Heart left ventricle (tissue), 16 donors: ENCODE measurements at regions not wholly inside any gene's neighbourhood (a gene's known extent, or its start where the extent isn't known, plus 50 kb on each side); places are given as distances from the start of the nearest gene placed in this dataset.

Experiments
- ATAC-seq, 4 donors: fragments of 200-7000 bp; cut with Tn5 transposase; one replicate each; pipeline ENCODE4 v1.9.1; 2020 to 2022; ENCODE audit warnings: moderate library complexity in 4 of 4, mild to moderate bottlenecking in 3 of 4, moderate number of reproducible peaks in 1 of 4
- DNase-seq, 5 donors: peaks; one replicate each; pipeline ENCODE4 v3.0.0-alpha.2; 2020
- H3K27ac ChIP-seq, 12 donors: fragments of 200-600 bp; sonication (generic) in 4 of 12; one replicate each; pipeline versions ENCODE4 v1.5.0 to v1.8.0; 2016 to 2022; ENCODE audit warnings: mild to moderate bottlenecking in 2 of 12
- H3K27me3 ChIP-seq, 9 donors: fragments of 200-600 bp; sonication (generic) in 2 of 9; one replicate each; pipeline versions ENCODE4 v1.5.1 to v1.8.0; 2016 to 2022; ENCODE audit warnings: mild to moderate bottlenecking in 3 of 9
- H3K36me3 ChIP-seq, 9 donors: fragments of 200-600 bp; sonication (generic) in 2 of 9; one replicate each; pipeline versions ENCODE4 v1.5.0 to v1.8.0; 2018 to 2022; ENCODE audit warnings: mild to moderate bottlenecking in 2 of 9
- H3K4me1 ChIP-seq, 12 donors: fragments of 200-600 bp; sonication (generic) in 4 of 12; one replicate each; pipeline versions ENCODE4 v1.5.0 to v1.8.0; 2016 to 2022; ENCODE audit warnings: mild to moderate bottlenecking in 3 of 12
- H3K4me3 ChIP-seq, 12 donors: fragments of 200-600 bp; sonication (generic) in 4 of 12; one replicate each; pipeline versions ENCODE4 v1.5.0 to v1.8.0; 2017 to 2022; ENCODE audit warnings: mild to moderate bottlenecking in 9 of 12, moderate library complexity in 4 of 12
- H3K9me3 ChIP-seq, 12 donors: fragments of 200-600 bp; sonication (generic) in 4 of 12; one replicate each; pipeline versions ENCODE4 v1.5.0 to v1.8.0; 2016 to 2022; ENCODE audit warnings: mild to moderate bottlenecking in 1 of 12
- CTCF ChIP-seq, 12 donors: fragments of 200-600 bp; sonication (generic) in 4 of 12; IDR thresholded peaks; one replicate each; pipeline versions ENCODE4 v1.5.0 to v1.8.0; 2018 to 2022; ENCODE audit warnings: antibody characterized with exemption in 12 of 12, mild to moderate bottlenecking in 5 of 12
- POLR2A ChIP-seq, 2 donors: fragments of 450-650 bp; IDR thresholded peaks; one replicate each; pipeline ENCODE4 v1.6.1; 2017; ENCODE audit warnings: antibody characterized with exemption in 2 of 2, mild to moderate bottlenecking in 2 of 2, moderate library complexity in 2 of 2
- WGBS, 4 donors: extraction: QIAGEN DNeasy Blood & Tissue Kit in 2 of 4; methylation state at CpG; one replicate each; pipeline versions ENCODE4 v1.1.5 to v1.1.7; 2013 to 2018; 5-methylcytosine and 5-hydroxymethylcytosine counted together
- intact Hi-C, 10 donors: fragments of 100-400 bp; cut with DNase I; formaldehyde crosslinking; loops; one replicate each; pipeline versions ENCODE4 v1.11.1 to v1.14.2; 2022
- donor health status: ischemic (EF 13 %, LVEDD 7.1; RV severe dilation, severe dysfunction).
- donor health status: healthy with polysubstance abuse.
- donor health status: DM: no; HTN: yes; CAD: no.
- donor health status: DM: no; HTN: no; CAD: no.
- donor health status: ischemic (EF 25% LVEDD 6.9; RV normal size, moderate dysfunction).
- donor health status: ischemic (EF 25% LVEDD 5.7; RV mildly dilated, moderate dysfunction).
- donor health status: healthy.
- donor health status: DM: yes; HTN: yes; CAD: no.
- donor health status: ischemic (EF 35%, LVEDD 5.7; RV mildly dilated, moderate dysfunction).
- donor health status: nonischemic (EF 11% LVEDD 7.7; RV severe dilation, severe dysfunction).
- donor health status: DM: yes; HTN: yes; CAD: no.
- donor health status: PGD.
- donor health status: ischemic (EF 29% LVEDD 5.4; RV normal size, mild dysfunction).
- donor health status: nonischemic (EF 23%, LVEDD 6.1; RV moderate dilation, normal function).

GRCh38 chr18:75521816-75522215 lies 94.3 kb upstream of the SMIM21 start:
- H3K27ac ChIP-seq: no peak overlapping the region
- TF ChIP-seq CTCF (IDR thresholded peaks at IDR 0.05) (no peak), POLR2A (IDR thresholded peaks at IDR 0.05) (no peak)
- DNase-seq (no peak), ATAC-seq (no peak)
- intact Hi-C loops: no loop called here
- no peaks in the 10 kb centered on the region for H3K9me3 ChIP-seq
- WGBS, 4 donors: 78 to 85% (median 79%) methylated on average over 9 to 12 of the region's 12 CpGs
- H3K36me3 ChIP-seq: no peaks in the 10 kb centered on the region
- H3K4me3 ChIP-seq: no peak overlapping the region
- H3K27me3 ChIP-seq: no peaks in the 10 kb centered on the region
- H3K4me1 ChIP-seq: no peaks in the 10 kb centered on the region

DNA sequence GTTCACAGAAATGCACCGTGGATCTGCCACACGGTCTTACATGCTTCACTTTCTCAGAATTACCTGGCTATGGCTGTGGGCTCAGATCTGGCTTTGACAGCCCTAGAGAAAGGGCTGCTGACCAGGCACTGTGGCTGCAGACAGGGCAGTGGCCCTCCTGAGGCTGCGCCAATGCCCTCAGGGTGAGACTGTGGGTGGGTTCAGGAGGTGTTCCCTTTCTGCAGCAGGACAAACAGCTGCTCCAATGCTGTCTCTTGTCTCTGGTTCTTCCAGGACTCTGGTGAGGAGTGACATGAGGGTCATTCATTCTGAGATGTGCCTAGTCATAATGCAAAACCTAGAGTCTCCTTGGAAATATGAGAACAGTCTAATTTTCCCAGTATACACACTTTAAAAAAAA lies 90.5 kb upstream of the SMIM21 start:
- H3K36me3 ChIP-seq: no peaks in the 10 kb centered on the region
- no peak for ATAC-seq
- peaks cover 0 to 9% (median under 1%) of the 10 kb centered on the region in 12 donors for H3K9me3 ChIP-seq
- intact Hi-C loops: no loop called here
- 87 to 90% (median 89%) methylated on average over 3 of the region's 3 CpGs for WGBS, 4 donors
- H3K27ac ChIP-seq: no peak overlapping the region
- H3K4me3 ChIP-seq: no peak overlapping the region
- H3K27me3 ChIP-seq: peaks cover 0 to 2% (median 0%) of the 10 kb centered on the region in 9 donors
- TF ChIP-seq CTCF (IDR thresholded peaks at IDR 0.05) (no peak), POLR2A (IDR thresholded peaks at IDR 0.05) (no peak)
- H3K4me1 ChIP-seq: no peaks in the 10 kb centered on the region
- DNase-seq: no peak

DNA sequence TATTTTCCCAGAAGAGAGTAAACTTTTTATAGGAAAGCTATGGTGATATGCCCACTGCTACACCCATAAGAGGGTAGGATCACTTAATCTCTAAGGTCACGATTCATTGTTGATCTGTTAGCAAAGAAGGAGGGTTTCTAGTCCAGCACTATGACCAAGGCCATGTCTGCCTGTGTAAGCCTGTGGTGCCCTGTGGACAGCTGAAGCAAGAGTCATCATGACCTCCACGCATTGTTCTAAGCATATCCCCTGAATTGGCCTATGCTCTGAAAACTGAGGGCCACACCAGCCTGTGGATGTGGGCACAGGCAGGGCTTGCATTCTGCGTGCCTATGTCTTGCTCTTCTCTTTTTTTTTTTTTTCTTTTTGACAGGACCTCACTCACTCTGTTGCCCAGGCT lies 89.8 kb upstream of the SMIM21 start:
- H3K4me1 ChIP-seq: no peaks in the 10 kb centered on the region
- WGBS, 4 donors: 89 to 94% (median 93%) methylated on average over 3 of the region's 3 CpGs
- H3K27ac ChIP-seq: no peak overlapping the region
- peaks cover 0 to 2% (median 0%) of the 10 kb centered on the region in 9 donors for H3K27me3 ChIP-seq
- ATAC-seq: no peak
- intact Hi-C loops: no loop called here
- DNase-seq: no peak
- no peak overlapping the region for H3K4me3 ChIP-seq
- no peaks in the 10 kb centered on the region for H3K36me3 ChIP-seq
- TF ChIP-seq POLR2A (IDR thresholded peaks at IDR 0.05) (no peak), CTCF (IDR thresholded peaks at IDR 0.05) (no peak)
- peaks cover 0 to 16% (median 7%) of the 10 kb centered on the region in 12 donors for H3K9me3 ChIP-seq

DNA sequence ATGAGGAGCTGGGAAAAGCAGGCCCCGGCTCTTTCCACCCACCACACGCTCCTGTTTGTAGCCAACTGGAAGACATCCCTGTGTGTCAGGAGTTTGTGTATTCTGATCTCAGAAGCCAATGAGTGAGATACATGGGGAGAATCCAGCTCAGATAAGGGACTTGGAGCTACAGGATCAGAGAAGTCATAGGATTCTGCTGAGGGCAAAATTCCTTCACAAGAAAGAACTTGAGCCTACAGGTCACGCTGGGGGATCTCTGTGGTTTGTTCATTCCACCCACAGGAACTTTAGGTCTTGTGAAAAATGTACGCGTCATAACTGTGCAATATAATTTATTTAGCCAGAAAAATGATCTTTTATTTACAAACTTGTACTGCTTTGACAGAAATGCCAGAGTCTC lies 80.1 kb upstream of the SMIM21 start:
- ATAC-seq (no peak), DNase-seq (no peak)
- WGBS, 4 donors: 89 to 95% (median 91%) methylated on average over 5 of the region's 5 CpGs
- no peak overlapping the region for H3K27ac ChIP-seq
- H3K4me3 ChIP-seq: no peak overlapping the region
- no peaks in the 10 kb centered on the region for H3K4me1 ChIP-seq
- TF ChIP-seq CTCF (IDR thresholded peaks at IDR 0.05) (no peak), POLR2A (IDR thresholded peaks at IDR 0.05) (no peak)
- no peaks in the 10 kb centered on the region for H3K27me3 ChIP-seq
- no peaks in the 10 kb centered on the region for H3K36me3 ChIP-seq
- intact Hi-C loops: loop anchor here in 1 of 10 donors (10.0 kb wide), 1 partner anchor 63 kb away; no protein-coding TSS in a partner anchor
- H3K9me3 ChIP-seq: peaks cover 0 to 16% (median 6%) of the 10 kb centered on the region in 12 donors
